ENCODE measurements at regions not wholly inside any gene's neighbourhood (a gene's known extent, or its start where the extent isn't known, plus 50 kb on each side); places are given as distances from the start of the nearest gene placed in this dataset.

- TF ChIP-seq TAF1 (IDR thresholded peaks at IDR 0.05; ENCODE audit: borderline replicate concordance, insufficient read depth, low read length): no peak
- no peak for TF ChIP-seq REST (IDR thresholded peaks at IDR 0.05; ENCODE audit: insufficient read depth in 1 of 2, low read depth in 2 of 2, low read length in 2 of 2)
- TF ChIP-seq SIN3A (IDR thresholded peaks at IDR 0.05; ENCODE audit: borderline replicate concordance, insufficient read depth, low read length): no peak
- no peak for TF ChIP-seq POLR2AphosphoS5 (IDR thresholded peaks at IDR 0.05; ENCODE audit: low read depth, low read length)
- no peak for TF ChIP-seq FOXP2 (optimal IDR thresholded peaks at IDR 0.05; ENCODE audit: borderline replicate concordance, extremely low read depth, extremely low read length, insufficient read depth)
These were observed 111.6 kb upstream of the EEF1E1 start for GRCh38 chr6:8213995-8214394.

- TF ChIP-seq REST (IDR thresholded peaks at IDR 0.05; ENCODE audit: insufficient read depth in 1 of 2, low read depth in 2 of 2, low read length in 2 of 2) (no peak), TAF1 (IDR thresholded peaks at IDR 0.05; ENCODE audit: borderline replicate concordance, insufficient read depth, low read length) (no peak), POLR2AphosphoS5 (IDR thresholded peaks at IDR 0.05; ENCODE audit: low read depth, low read length) (no peak), SIN3A (IDR thresholded peaks at IDR 0.05; ENCODE audit: borderline replicate concordance, insufficient read depth, low read length) (no peak), FOXP2 (optimal IDR thresholded peaks at IDR 0.05; ENCODE audit: borderline replicate concordance, extremely low read depth, extremely low read length, insufficient read depth) (no peak)
These were observed 110.5 kb upstream of the EEF1E1 start for GRCh38 chr6:8212720-8213434.

GRCh38 chr6:8207869-8208191 is 105.5 kb upstream of the EEF1E1 start:
- no peak for TF ChIP-seq FOXP2 (optimal IDR thresholded peaks at IDR 0.05; ENCODE audit: borderline replicate concordance, extremely low read depth, extremely low read length, insufficient read depth)
- TF ChIP-seq TAF1 (IDR thresholded peaks at IDR 0.05; ENCODE audit: borderline replicate concordance, insufficient read depth, low read length): no peak
- TF ChIP-seq REST (IDR thresholded peaks at IDR 0.05; ENCODE audit: insufficient read depth in 1 of 2, low read depth in 2 of 2, low read length in 2 of 2): no peak
- no peak for TF ChIP-seq POLR2AphosphoS5 (IDR thresholded peaks at IDR 0.05; ENCODE audit: low read depth, low read length)
- TF ChIP-seq SIN3A (IDR thresholded peaks at IDR 0.05; ENCODE audit: borderline replicate concordance, insufficient read depth, low read length): no peak

- TF ChIP-seq SIN3A (IDR thresholded peaks at IDR 0.05; ENCODE audit: borderline replicate concordance, insufficient read depth, low read length) (no peak), POLR2AphosphoS5 (IDR thresholded peaks at IDR 0.05; ENCODE audit: low read depth, low read length) (no peak), REST (IDR thresholded peaks at IDR 0.05; ENCODE audit: insufficient read depth in 1 of 2, low read depth in 2 of 2, low read length in 2 of 2) (no peak), TAF1 (IDR thresholded peaks at IDR 0.05; ENCODE audit: borderline replicate concordance, insufficient read depth, low read length) (no peak), FOXP2 (optimal IDR thresholded peaks at IDR 0.05; ENCODE audit: borderline replicate concordance, extremely low read depth, extremely low read length, insufficient read depth) (no peak)
These were observed 105.0 kb upstream of the EEF1E1 start for GRCh38 chr6:8207191-8207868.

All from PFSK-1 (cell line).